ENCODE measurements at regions not wholly inside any gene's neighbourhood (a gene's known extent, or its start where the extent isn't known, plus 50 kb on each side); places are given as distances from the start of the nearest gene placed in this dataset.

DNA sequence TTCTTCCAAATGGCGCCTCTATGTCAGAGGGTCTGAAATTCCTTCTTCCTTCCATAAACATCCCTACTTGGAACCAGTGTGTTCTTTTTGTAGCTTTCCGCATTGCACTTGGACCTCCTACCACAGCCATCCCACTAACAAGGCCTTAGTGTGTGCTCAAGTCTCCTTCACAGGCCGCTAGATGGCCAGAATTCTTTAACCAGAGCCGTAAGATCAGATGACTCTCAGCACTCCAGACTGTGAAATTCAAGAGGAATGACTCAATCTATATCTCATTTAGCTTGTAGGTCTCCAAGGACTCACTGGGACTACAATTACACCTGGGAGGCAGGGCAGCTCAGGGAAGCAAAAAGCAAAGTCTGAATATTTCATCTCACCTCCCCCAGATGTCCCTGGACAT is 298.9 kb downstream of the EIPR1 start:
- TF ChIP-seq POLR2AphosphoS2 (IDR thresholded peaks at IDR 0.05; ENCODE audit: low read length) (no peak), ADNP (tag; IDR thresholded peaks at IDR 0.05) (no peak), POLR2A (conservative IDR thresholded peaks at IDR 0.05) (no peak), PHB (CRISPR knock-in tag; IDR thresholded peaks at IDR 0.05) (no peak), ESRRB (CRISPR knock-in tag; IDR thresholded peaks at IDR 0.05; ENCODE audit: borderline replicate concordance) (no peak), CBX2 (IDR thresholded peaks at IDR 0.05; ENCODE audit: insufficient read depth, low read length, poor library complexity, severe bottlenecking) (no peak), EP300 (IDR thresholded peaks at IDR 0.05; ENCODE audit: low read length) (no peak), PTRF (tag; IDR thresholded peaks at IDR 0.05) (no peak)
- TF ChIP-seq, protein P1, sequence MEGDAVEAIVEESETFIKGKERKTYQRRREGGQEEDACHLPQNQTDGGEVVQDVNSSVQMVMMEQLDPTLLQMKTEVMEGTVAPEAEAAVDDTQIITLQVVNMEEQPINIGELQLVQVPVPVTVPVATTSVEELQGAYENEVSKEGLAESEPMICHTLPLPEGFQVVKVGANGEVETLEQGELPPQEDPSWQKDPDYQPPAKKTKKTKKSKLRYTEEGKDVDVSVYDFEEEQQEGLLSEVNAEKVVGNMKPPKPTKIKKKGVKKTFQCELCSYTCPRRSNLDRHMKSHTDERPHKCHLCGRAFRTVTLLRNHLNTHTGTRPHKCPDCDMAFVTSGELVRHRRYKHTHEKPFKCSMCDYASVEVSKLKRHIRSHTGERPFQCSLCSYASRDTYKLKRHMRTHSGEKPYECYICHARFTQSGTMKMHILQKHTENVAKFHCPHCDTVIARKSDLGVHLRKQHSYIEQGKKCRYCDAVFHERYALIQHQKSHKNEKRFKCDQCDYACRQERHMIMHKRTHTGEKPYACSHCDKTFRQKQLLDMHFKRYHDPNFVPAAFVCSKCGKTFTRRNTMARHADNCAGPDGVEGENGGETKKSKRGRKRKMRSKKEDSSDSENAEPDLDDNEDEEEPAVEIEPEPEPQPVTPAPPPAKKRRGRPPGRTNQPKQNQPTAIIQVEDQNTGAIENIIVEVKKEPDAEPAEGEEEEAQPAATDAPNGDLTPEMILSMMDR (IDR thresholded peaks at IDR 0.05 in 2 of 3, conservative IDR thresholded peaks at IDR 0.05 in 1 of 3; ENCODE audit: insufficient read depth in 2 of 3, low read depth in 1 of 3, low read length in 3 of 3): peak; percentile 38 to 44 (median 39); a peak in 3 of 6 replicates
- TF ChIP-seq, protein P2, sequence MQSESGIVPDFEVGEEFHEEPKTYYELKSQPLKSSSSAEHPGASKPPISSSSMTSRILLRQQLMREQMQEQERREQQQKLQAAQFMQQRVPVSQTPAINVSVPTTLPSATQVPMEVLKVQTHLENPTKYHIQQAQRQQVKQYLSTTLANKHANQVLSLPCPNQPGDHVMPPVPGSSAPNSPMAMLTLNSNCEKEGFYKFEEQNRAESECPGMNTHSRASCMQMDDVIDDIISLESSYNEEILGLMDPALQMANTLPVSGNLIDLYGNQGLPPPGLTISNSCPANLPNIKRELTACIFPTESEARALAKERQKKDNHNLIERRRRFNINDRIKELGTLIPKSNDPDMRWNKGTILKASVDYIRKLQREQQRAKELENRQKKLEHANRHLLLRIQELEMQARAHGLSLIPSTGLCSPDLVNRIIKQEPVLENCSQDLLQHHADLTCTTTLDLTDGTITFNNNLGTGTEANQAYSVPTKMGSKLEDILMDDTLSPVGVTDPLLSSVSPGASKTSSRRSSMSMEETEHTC (IDR thresholded peaks at IDR 0.05): no peak

Measured in K562 (cell line).